HepG2 (cell line): ENCODE measurements at regions not wholly inside any gene's neighbourhood (a gene's known extent, or its start where the extent isn't known, plus 50 kb on each side); places are given as distances from the start of the nearest gene placed in this dataset.

Experiments used
- ATAC-seq: fragments of 200-7000 bp; cut with Tn5 transposase; 3 replicates; pipeline ENCODE4 v1.9.1; 2020; ENCODE audit warnings: mild to moderate bottlenecking, moderate library complexity
- BruUV-seq: library from RNA; stranded (reverse); fragments of 400-500 nt; replicated peaks from 2 replicates; lab custom pipeline; 2021; lab: Mats Ljungman, UMichigan
- CTCF ChIA-PET: fragments of 300-600 bp; formaldehyde crosslinking; extraction: SDS; loops from one replicate; lab custom pipeline; 2021; ENCODE audit warnings: low total read pairs, inconsistent platforms, low intra/inter-chr PET ratio; lab: Yijun Ruan, JAX
- POLR2A ChIA-PET: fragments of 350-600 bp; sonication (Branson Sonifier 250); formaldehyde crosslinking; loops from one replicate; lab custom pipeline; 2020; ENCODE audit warnings: antibody characterized with exemption, inconsistent platforms; lab: Yijun Ruan, JAX
- DNase-seq: peaks from one replicate; pipeline ENCODE4 v3.0.0-alpha.2; 2015; ENCODE audit warnings: low spot score
- FAIRE-seq: peaks from 3 replicates; lab custom pipeline; 2011; peaks lifted over from hg19 to GRCh38; lab: Jason Lieb, UNC
- H2AFZ ChIP-seq: one replicate; pipeline ENCODE4 v1.6.1; 2011; ENCODE audit warnings: low read length, inconsistent platforms
- H3K27ac ChIP-seq: fragments of 300-600 bp; 3 replicates; pipeline ENCODE4 v1.8.0; 2011; ENCODE audit warnings: mixed run types, mild to moderate bottlenecking, mixed read lengths, low read length, inconsistent platforms; ENCODE audit not compliant: insufficient read depth; ENCODE audit errors: extremely low read length
- H3K27me3 ChIP-seq, 2 experiments: fragments of 200-600 bp in 1 of 2; 2 replicates in 1 of 2; 3 replicates in 1 of 2; pipeline versions ENCODE4 v1.6.0 to v1.8.0; 2011; ENCODE audit warnings: low read length in 2 of 2, mild to moderate bottlenecking in 2 of 2, moderate library complexity in 2 of 2, inconsistent platforms in 1 of 2; ENCODE audit not compliant: insufficient read depth in 2 of 2, control insufficient read depth in 1 of 2
- H3K36me3 ChIP-seq, 2 experiments: fragments of 200-600 bp in 1 of 2; replicated peaks in 1 of 2; 2 replicates in 1 of 2; 3 replicates in 1 of 2; pipeline versions ENCODE4 v1.5.1 to v1.8.0; 2011; ENCODE audit warnings: low read length in 2 of 2, inconsistent platforms in 1 of 2; ENCODE audit not compliant: insufficient read depth in 2 of 2, control insufficient read depth in 1 of 2
- H3K4me1 ChIP-seq: 2 replicates; pipeline ENCODE4 v1.5.1; 2012; ENCODE audit warnings: low read length, inconsistent platforms; ENCODE audit not compliant: insufficient read depth
- H3K4me2 ChIP-seq: 2 replicates; pipeline ENCODE4 v1.6.0; 2011; ENCODE audit warnings: low read depth, low read length, inconsistent platforms
- H3K4me3 ChIP-seq, 3 experiments: fragments of 200-600 bp in 1 of 3; sonication (generic), shearing (Covaris generic) in 1 of 3; replicated peaks in 1 of 3; 2 replicates each; pipeline ENCODE4 v1.5.1; 2011 to 2016; ENCODE audit warnings: low read length in 3 of 3, inconsistent platforms in 2 of 3, low read depth in 2 of 3, mild to moderate bottlenecking in 2 of 3, control low read depth in 1 of 3, mixed read lengths in 1 of 3; ENCODE audit not compliant: insufficient read depth in 1 of 3
- H3K79me2 ChIP-seq: one replicate; pipeline ENCODE4 v1.6.1; 2011; ENCODE audit warnings: low read length, inconsistent platforms; ENCODE audit not compliant: insufficient read depth
- H3K9ac ChIP-seq: 2 replicates; pipeline ENCODE4 v1.6.0; 2011; ENCODE audit warnings: mild to moderate bottlenecking, low read depth, low read length, inconsistent platforms; ENCODE audit not compliant: insufficient read depth
- H3K9me3 ChIP-seq: 2 replicates; pipeline ENCODE4 v1.5.1; 2012; ENCODE audit warnings: mild to moderate bottlenecking, low read length
- H4K20me1 ChIP-seq: 2 replicates; pipeline ENCODE4 v1.6.0; 2011; ENCODE audit warnings: inconsistent platforms, mild to moderate bottlenecking, low read length, moderate library complexity; ENCODE audit not compliant: insufficient read depth
- ASH2L ChIP-seq: fragments of 300-600, 200-600 bp; sonication (generic); IDR thresholded peaks from 2 replicates; pipeline ENCODE4 v1.7.0; 2017; ENCODE audit warnings: low read depth, mild to moderate bottlenecking, moderate library complexity, mixed read lengths, low read length; ENCODE audit not compliant: insufficient read length
- CC2D1A ChIP-seq: sonication (generic); formaldehyde crosslinking; IDR thresholded peaks from 2 replicates; pipeline ENCODE4 v1.8.1; 2023; ENCODE audit warnings: mild to moderate bottlenecking, missing genetic modification reagents
- CHD4 ChIP-seq: fragments of 200-600 bp; sonication (generic); IDR thresholded peaks from 2 replicates; pipeline ENCODE4 v1.7.0; 2017; ENCODE audit warnings: mild to moderate bottlenecking, low read length, borderline replicate concordance
- DMAP1 ChIP-seq: IDR thresholded peaks from 2 replicates; pipeline ENCODE4 v1.6.1; 2016
- HNRNPK ChIP-seq: fragments of 200-400 bp; formaldehyde crosslinking; IDR thresholded peaks from 2 replicates; pipeline ENCODE4 v1.6.1; 2018; ENCODE audit warnings: low read length, low read depth, moderate library complexity, mild to moderate bottlenecking; ENCODE audit not compliant: poor library complexity, severe bottlenecking
- KDM5A ChIP-seq: fragments of 200-600 bp; sonication (generic); IDR thresholded peaks from 2 replicates; pipeline ENCODE4 v1.7.0; 2018; ENCODE audit warnings: antibody characterized with exemption, mild to moderate bottlenecking, low read length, borderline replicate concordance
- MLXIP ChIP-seq: sonication (generic); formaldehyde crosslinking; IDR thresholded peaks from 2 replicates; pipeline ENCODE4 v1.9.0; 2021; ENCODE audit warnings: missing genetic modification reagents, borderline replicate concordance
- MTERF4 ChIP-seq: sonication (generic); formaldehyde crosslinking; IDR thresholded peaks from 2 replicates; pipeline ENCODE4 v1.8.0; 2023; ENCODE audit warnings: mild to moderate bottlenecking, missing genetic modification reagents
- MYC ChIP-seq: sonication (generic); formaldehyde crosslinking; IDR thresholded peaks from 2 replicates; pipeline ENCODE4 v1.9.0; 2021; ENCODE audit warnings: missing genetic modification reagents, borderline replicate concordance
- SSRP1 ChIP-seq: IDR thresholded peaks from 2 replicates; pipeline ENCODE4 v1.6.1; 2016; ENCODE audit warnings: control low read depth
- UBTF ChIP-seq: sonication (generic); formaldehyde crosslinking; IDR thresholded peaks from 2 replicates; pipeline ENCODE4 v1.4.0; 2020; ENCODE audit warnings: mild to moderate bottlenecking, missing genetic modification reagents
- ZNF280B ChIP-seq: sonication (generic); formaldehyde crosslinking; IDR thresholded peaks from 2 replicates; pipeline ENCODE4 v1.5.0; 2020; ENCODE audit warnings: missing genetic modification reagents, mild to moderate bottlenecking, borderline replicate concordance
- ZNF33B ChIP-seq: sonication (generic); formaldehyde crosslinking; IDR thresholded peaks from 2 replicates; pipeline ENCODE4 v1.5.1; 2020; ENCODE audit warnings: mild to moderate bottlenecking, missing genetic modification reagents
- ZNF546 ChIP-seq: sonication (generic); formaldehyde crosslinking; conservative IDR thresholded peaks from 2 replicates; pipeline ENCODE4 v1.8.1; 2023; ENCODE audit warnings: mild to moderate bottlenecking, missing genetic modification reagents
- ZNF747 ChIP-seq: sonication (generic); formaldehyde crosslinking; IDR thresholded peaks from 2 replicates; pipeline ENCODE4 v1.8.1; 2023; ENCODE audit warnings: missing genetic modification reagents, mild to moderate bottlenecking, borderline replicate concordance
- ZNF749 ChIP-seq: sonication (generic); formaldehyde crosslinking; IDR thresholded peaks from 2 replicates; pipeline ENCODE4 v1.8.0; 2022; ENCODE audit warnings: mild to moderate bottlenecking, missing genetic modification reagents, moderate library complexity, borderline replicate concordance
- ZNF777 ChIP-seq: sonication (generic); formaldehyde crosslinking; IDR thresholded peaks from 2 replicates; pipeline ENCODE4 v1.4.0; 2020; ENCODE audit warnings: missing genetic modification reagents
- WGBS: methylation state at CpG from one replicate; pipeline ENCODE4 v1.1.6; 2017; ENCODE audit warnings: low lambda C conversion rate; 5-methylcytosine and 5-hydroxymethylcytosine counted together
- in situ Hi-C: cut with HindIII; loops from 2 replicates; pipeline ENCODE4 v1.10.0; 2017; ENCODE audit warnings: low pct_unique_long_range_greater_than_20kb; ENCODE audit not compliant: extremely low pct_ligation_motif_present
- intact Hi-C: fragments of 100-400 bp; cut with micrococcal nuclease; formaldehyde crosslinking; loops from one replicate; pipeline ENCODE4 v1.10.0; 2022; ENCODE audit not compliant: unreplicated experiment

GRCh38 chr13:33541962-33542308 lies 256.4 kb upstream of the STARD13 start:
- 3% methylated on average over 8 of the region's 8 CpGs for WGBS
- Histone ChIP-seq H2AFZ (peak overlapping the region; percentile 32), H3K27ac (peak overlapping the region; percentile 99), H3K4me1 (peaks cover 42% of the 10 kb centered on the region), H3K79me2 (no peaks in the 10 kb centered on the region), H3K27me3 (no peaks in the 10 kb centered on the region; a peak in 1 of 5 replicates), H3K9me3 (no peaks in the 10 kb centered on the region), H3K4me3 (peak overlapping the region; percentile 55 to 85 (median 74)), H3K9ac (peak overlapping the region; percentile 96), H4K20me1 (no peaks in the 10 kb centered on the region), H3K36me3 (no peaks in the 10 kb centered on the region), H3K4me2 (peak overlapping the region; percentile 89)
- BruUV-seq = TSS peak; percentile 89
- FAIRE-seq (no peak), DNase-seq (no peak), ATAC-seq (no peak)
- ChIA-PET POLR2A (interaction anchor here (1.5 kb wide), 1 partner anchor 313 kb away, joined by 10 read pairs; no protein-coding TSS in a partner anchor), CTCF (interaction anchor here (1.7 to 2.7 kb wide), 2 partner anchors 182 to 313 kb away, joined by 10 to 13 read pairs; no protein-coding TSS in a partner anchor)
- intact Hi-C loops = loop anchor here (1.0 to 5.0 kb wide), 6 partner anchors 69 to 955 kb away; partner anchors contain the start of genes PDS5B, RFC3 and STARD13
- in situ Hi-C loops = loop anchor here (5.0 to 25.0 kb wide), 3 partner anchors 180 to 955 kb away; partner anchors contain the start of gene PDS5B
- TF ChIP-seq HNRNPK = peak; percentile 6
- no peak for TF ChIP-seq ASH2L
- 0 out of 2 replicates have a peak, but pooled peaks have one; percentile 17 for TF ChIP-seq MLXIP
- no peak for TF ChIP-seq UBTF (CRISPR knock-in tag)
- peak; percentile 53; the same call in 1 of the 2 replicates for TF ChIP-seq KDM5A
- TF ChIP-seq ZNF777 = no peak
- no peak for TF ChIP-seq ZNF747 (CRISPR knock-in tag)
- TF ChIP-seq ZNF33B (CRISPR knock-in tag) = no peak
- TF ChIP-seq ZNF546 (CRISPR knock-in tag) = no peak
- TF ChIP-seq ZNF749 (CRISPR knock-in tag) = no peak
- no peak for TF ChIP-seq ZNF280B (CRISPR knock-in tag)
- TF ChIP-seq DMAP1 (CRISPR knock-in tag) = no peak
- TF ChIP-seq SSRP1 = no peak
- TF ChIP-seq MYC = no peak
- no peak for TF ChIP-seq MTERF4
- peak; percentile 41; the same call in 1 of the 2 replicates for TF ChIP-seq CHD4
- TF ChIP-seq CC2D1A (CRISPR knock-in tag) = no peak
